GM12878 (cell line): ENCODE measurements at regions not wholly inside any gene's neighbourhood (a gene's known extent, or its start where the extent isn't known, plus 50 kb on each side); places are given as distances from the start of the nearest gene placed in this dataset.

ENCODE experiments used
- ASH2L ChIP-seq: fragments of 300-600, 200-600 bp; sonication (generic); IDR thresholded peaks from 2 replicates; pipeline ENCODE4 v1.6.1; 2017; ENCODE audit warnings: low read depth, mild to moderate bottlenecking, borderline replicate concordance
- CBX3 ChIP-seq: fragments of 200-600 bp; sonication (generic); IDR thresholded peaks from 2 replicates; pipeline ENCODE4 v1.6.1; 2016; ENCODE audit warnings: low read depth, borderline replicate concordance
- CHD2 ChIP-seq: IDR thresholded peaks from 2 replicates; pipeline ENCODE4 v1.6.1; 2011; ENCODE audit warnings: low read depth, low read length, improper control_type of control experiment, borderline replicate concordance
- FOXM1 ChIP-seq: IDR thresholded peaks from 2 replicates; pipeline ENCODE4 v1.6.1; 2012; ENCODE audit warnings: low read depth, mild to moderate bottlenecking, inconsistent platforms, low read length, moderate library complexity
- GABPA ChIP-seq: IDR thresholded peaks from 2 replicates; pipeline ENCODE4 v1.6.1; 2014; ENCODE audit warnings: antibody characterized with exemption, low read depth, mild to moderate bottlenecking, inconsistent platforms
- GATAD2B ChIP-seq: fragments of 450-650 bp; conservative IDR thresholded peaks from 2 replicates; pipeline ENCODE4 v1.6.1; 2017; ENCODE audit warnings: low read depth, mild to moderate bottlenecking, moderate library complexity
- LARP7 ChIP-seq: fragments of 450-650 bp; IDR thresholded peaks from 2 replicates; pipeline ENCODE4 v1.6.1; 2017; ENCODE audit warnings: mild to moderate bottlenecking
- MXI1 ChIP-seq: fragments of 150-350 bp; IDR thresholded peaks from 2 replicates; pipeline ENCODE4 v1.6.1; 2011; ENCODE audit warnings: low read depth, mild to moderate bottlenecking, inconsistent platforms, low read length, improper control_type of control experiment
- NBN ChIP-seq: fragments of 450-650 bp; IDR thresholded peaks from 2 replicates; pipeline ENCODE4 v1.6.1; 2016
- NFXL1 ChIP-seq: fragments of 450-650 bp; IDR thresholded peaks from 2 replicates; pipeline ENCODE4 v1.6.1; 2017; ENCODE audit warnings: antibody characterized with exemption, mild to moderate bottlenecking, borderline replicate concordance
- NFYB ChIP-seq: IDR thresholded peaks from 2 replicates; pipeline ENCODE4 v1.6.1; 2011; ENCODE audit warnings: low read depth, mild to moderate bottlenecking, low read length, improper control_type of control experiment, moderate library complexity; ENCODE audit not compliant: insufficient read depth
- NR2F1 ChIP-seq: fragments of 450-650 bp; conservative IDR thresholded peaks from 2 replicates; pipeline ENCODE4 v1.6.1; 2017; ENCODE audit warnings: mild to moderate bottlenecking
- RAD51 ChIP-seq: fragments of 450-650 bp; IDR thresholded peaks from 2 replicates; pipeline ENCODE4 v1.6.1; 2016; ENCODE audit warnings: moderate library complexity, mild to moderate bottlenecking, inconsistent platforms
- RBBP5 ChIP-seq: fragments of 200-600 bp; sonication (generic); conservative IDR thresholded peaks from 2 replicates; pipeline ENCODE4 v1.6.1; 2016
- SMAD1 ChIP-seq: fragments of 450-650 bp; IDR thresholded peaks from 2 replicates; pipeline ENCODE4 v1.6.1; 2018; ENCODE audit warnings: mild to moderate bottlenecking, low read depth; ENCODE audit not compliant: partially characterized antibody
- YBX1 ChIP-seq: fragments of 450-650 bp; IDR thresholded peaks from 2 replicates; pipeline ENCODE4 v1.6.1; 2016; ENCODE audit warnings: antibody characterized with exemption
- TF ChIP-seq, protein P1 (sequence below): fragments of 450-650 bp; IDR thresholded peaks from 2 replicates; pipeline ENCODE4 v1.6.1; 2018; ENCODE audit warnings: borderline replicate concordance, mild to moderate bottlenecking; ENCODE audit not compliant: partially characterized antibody

GRCh38 chr4:36399762-36400353 lies 118.4 kb downstream of the DTHD1 start (continued):
- TF ChIP-seq NFXL1: no peak
- no peak for TF ChIP-seq MXI1
- TF ChIP-seq, protein P1, sequence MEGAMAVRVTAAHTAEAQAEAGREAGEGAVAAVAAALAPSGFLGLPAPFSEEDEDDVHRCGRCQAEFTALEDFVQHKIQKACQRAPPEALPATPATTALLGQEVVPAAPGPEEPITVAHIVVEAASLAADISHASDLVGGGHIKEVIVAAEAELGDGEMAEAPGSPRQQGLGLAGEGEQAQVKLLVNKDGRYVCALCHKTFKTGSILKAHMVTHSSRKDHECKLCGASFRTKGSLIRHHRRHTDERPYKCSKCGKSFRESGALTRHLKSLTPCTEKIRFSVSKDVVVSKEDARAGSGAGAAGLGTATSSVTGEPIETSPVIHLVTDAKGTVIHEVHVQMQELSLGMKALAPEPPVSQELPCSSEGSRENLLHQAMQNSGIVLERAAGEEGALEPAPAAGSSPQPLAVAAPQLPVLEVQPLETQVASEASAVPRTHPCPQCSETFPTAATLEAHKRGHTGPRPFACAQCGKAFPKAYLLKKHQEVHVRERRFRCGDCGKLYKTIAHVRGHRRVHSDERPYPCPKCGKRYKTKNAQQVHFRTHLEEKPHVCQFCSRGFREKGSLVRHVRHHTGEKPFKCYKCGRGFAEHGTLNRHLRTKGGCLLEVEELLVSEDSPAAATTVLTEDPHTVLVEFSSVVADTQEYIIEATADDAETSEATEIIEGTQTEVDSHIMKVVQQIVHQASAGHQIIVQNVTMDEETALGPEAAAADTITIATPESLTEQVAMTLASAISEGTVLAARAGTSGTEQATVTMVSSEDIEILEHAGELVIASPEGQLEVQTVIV: no peak
- no peak for TF ChIP-seq ASH2L
- no peak for TF ChIP-seq RAD51
- no peak for TF ChIP-seq NBN
- no peak for TF ChIP-seq GATAD2B
- TF ChIP-seq LARP7: no peak
- TF ChIP-seq CHD2: no peak
- TF ChIP-seq YBX1: no peak
- no peak for TF ChIP-seq CBX3
- TF ChIP-seq GABPA: no peak
- TF ChIP-seq NR2F1: no peak
- peak; percentile 63; the same call in 1 of the 2 replicates for TF ChIP-seq FOXM1
- TF ChIP-seq SMAD1: no peak
- TF ChIP-seq RBBP5: no peak
- no peak for TF ChIP-seq NFYB
